ENCODE measurements at regions not wholly inside any gene's neighbourhood (a gene's known extent, or its start where the extent isn't known, plus 50 kb on each side); places are given as distances from the start of the nearest gene placed in this dataset.

- TF ChIP-seq TARDBP (IDR thresholded peaks at IDR 0.05) (no peak), BHLHE40 (IDR thresholded peaks at IDR 0.05; ENCODE audit: borderline replicate concordance) (no peak), LEF1 (IDR thresholded peaks at IDR 0.05; ENCODE audit: borderline replicate concordance) (no peak), CTBP1 (IDR thresholded peaks at IDR 0.05; ENCODE audit: borderline replicate concordance) (no peak), ELF4 (IDR thresholded peaks at IDR 0.05) (no peak), FOXM1 (IDR thresholded peaks at IDR 0.05; ENCODE audit: borderline replicate concordance) (no peak), ARNT (IDR thresholded peaks at IDR 0.05) (no peak), FOXK2 (IDR thresholded peaks at IDR 0.05) (no peak), HDGF (IDR thresholded peaks at IDR 0.05; ENCODE audit: borderline replicate concordance) (no peak), FOXA1 (IDR thresholded peaks at IDR 0.05) (no peak), SP1 (IDR thresholded peaks at IDR 0.05) (no peak)
- TF ChIP-seq, protein P1, sequence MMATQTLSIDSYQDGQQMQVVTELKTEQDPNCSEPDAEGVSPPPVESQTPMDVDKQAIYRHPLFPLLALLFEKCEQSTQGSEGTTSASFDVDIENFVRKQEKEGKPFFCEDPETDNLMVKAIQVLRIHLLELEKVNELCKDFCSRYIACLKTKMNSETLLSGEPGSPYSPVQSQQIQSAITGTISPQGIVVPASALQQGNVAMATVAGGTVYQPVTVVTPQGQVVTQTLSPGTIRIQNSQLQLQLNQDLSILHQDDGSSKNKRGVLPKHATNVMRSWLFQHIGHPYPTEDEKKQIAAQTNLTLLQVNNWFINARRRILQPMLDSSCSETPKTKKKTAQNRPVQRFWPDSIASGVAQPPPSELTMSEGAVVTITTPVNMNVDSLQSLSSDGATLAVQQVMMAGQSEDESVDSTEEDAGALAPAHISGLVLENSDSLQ (IDR thresholded peaks at IDR 0.05): no peak
Measured at GRCh38 chr2:106638043-106638442, 150.9 kb downstream of the CD8B2 start.
